AG10803 (cell line): ENCODE measurements at regions not wholly inside any gene's neighbourhood (a gene's known extent, or its start where the extent isn't known, plus 50 kb on each side); places are given as distances from the start of the nearest gene placed in this dataset.
A peak's percentile ranks its signal among the peaks of the same experiment; 100 is the strongest.

Source experiments
- DNase-seq: peaks from one replicate; pipeline ENCODE4 v3.0.0; 2010; ENCODE audit warnings: low read depth
- H3K4me3 ChIP-seq: 2 replicates; pipeline ENCODE4 v1.5.1; 2011; ENCODE audit warnings: mild to moderate bottlenecking, low read length, control low read depth
- CTCF ChIP-seq: conservative IDR thresholded peaks from 2 replicates; pipeline ENCODE4 v1.5.1; 2011; ENCODE audit warnings: mild to moderate bottlenecking, low read length, control low read depth, inconsistent platforms

GRCh38 chr5:89346573-89346972 is 463.6 kb upstream of the MEF2C start:
- no peak overlapping the region for H3K4me3 ChIP-seq
- DNase-seq: no peak
- no peak for TF ChIP-seq CTCF

- TF ChIP-seq CTCF: no peak
- DNase-seq: no peak
These were observed 460.7 kb upstream of the MEF2C start for GRCh38 chr5:89343666-89344065.

DNA sequence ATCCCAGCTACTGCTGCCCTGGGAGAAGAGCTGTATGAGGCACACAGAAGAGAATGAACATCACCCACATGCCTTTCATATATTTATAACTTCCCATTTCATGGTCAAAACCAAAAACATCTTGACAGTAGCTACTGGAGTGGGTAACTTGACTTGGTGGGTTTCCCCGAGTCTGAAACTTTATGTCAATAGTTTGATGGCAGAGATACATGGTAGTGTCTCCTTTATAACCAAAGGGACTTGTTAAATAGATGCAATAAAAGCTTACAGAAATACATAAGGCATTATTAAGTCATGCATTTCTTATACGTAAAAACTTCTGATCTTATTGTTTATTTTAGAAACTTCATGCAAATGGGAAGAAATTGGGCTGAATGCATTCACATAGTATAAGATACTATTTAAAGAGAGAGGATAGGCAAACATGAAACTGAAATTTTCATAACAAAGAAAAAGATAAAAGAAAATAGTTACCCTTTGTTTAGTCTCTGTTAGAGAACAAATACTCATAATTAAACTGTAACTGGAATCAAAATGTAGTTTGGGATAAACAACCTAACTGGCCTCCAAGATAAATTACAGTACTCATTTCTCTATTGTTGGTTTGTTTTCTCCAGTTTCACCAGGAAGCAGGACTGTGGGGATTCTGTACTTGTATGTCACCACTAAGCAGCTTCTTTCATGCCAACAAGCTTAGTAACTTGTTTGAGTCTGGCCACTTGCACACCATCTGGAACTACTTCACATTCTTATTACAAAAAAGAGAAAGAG is 459.3 kb upstream of the MEF2C start:
- no peak for TF ChIP-seq CTCF
- peak; percentile 97 for DNase-seq
- no peak overlapping the region for H3K4me3 ChIP-seq

More at GRCh38 chr5:89343666-89344065, 460.7 kb upstream of the MEF2C start:
- no peak overlapping the region for H3K4me3 ChIP-seq

DNA sequence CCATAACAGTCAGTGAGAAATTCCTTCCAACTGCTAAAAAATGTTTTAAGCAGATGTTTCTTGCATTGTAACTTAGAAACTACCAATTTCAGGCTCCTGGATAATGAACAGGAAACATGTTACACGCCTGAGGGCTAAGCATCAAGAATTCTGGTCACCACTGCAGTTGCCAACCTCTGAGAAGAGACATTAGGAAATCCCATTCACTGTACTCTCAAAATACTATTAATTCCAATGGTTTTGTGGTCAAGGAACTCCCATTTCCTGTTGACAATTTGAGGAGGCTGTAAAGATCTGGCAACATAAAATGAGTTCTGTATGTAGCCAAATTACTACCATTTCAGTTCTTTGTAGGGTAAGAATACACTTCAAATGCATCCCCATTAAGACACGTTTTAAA is 456.0 kb upstream of the MEF2C start:
- no peak for TF ChIP-seq CTCF
- DNase-seq: peak; percentile 96
- no peak overlapping the region for H3K4me3 ChIP-seq

GRCh38 chr5:89336111-89336510 is 453.1 kb upstream of the MEF2C start:
- H3K4me3 ChIP-seq: no peak overlapping the region
- DNase-seq: no peak
- no peak for TF ChIP-seq CTCF

DNA sequence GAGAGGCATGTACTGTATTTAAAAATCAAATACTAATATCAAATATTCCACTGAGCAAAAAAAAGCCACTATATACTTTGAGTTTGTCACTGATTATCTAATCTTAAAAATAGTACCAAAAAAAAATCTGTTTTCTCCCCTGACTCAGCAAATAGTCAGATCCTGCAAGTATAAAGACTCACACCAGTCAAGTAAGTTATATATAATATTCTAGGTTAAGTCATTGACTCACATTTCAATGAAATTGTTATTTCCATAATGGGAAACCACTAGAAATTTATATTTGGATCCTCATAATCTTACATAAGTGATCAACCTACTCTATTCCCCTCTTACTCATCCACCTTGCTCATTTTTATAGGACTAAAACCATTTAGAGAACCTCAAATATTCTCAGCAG is 447.2 kb upstream of the MEF2C start:
- DNase-seq: no peak
- no peak overlapping the region for H3K4me3 ChIP-seq
- TF ChIP-seq CTCF: no peak

GRCh38 chr5:89327608-89328007 is 444.6 kb upstream of the MEF2C start:
- H3K4me3 ChIP-seq: no peak overlapping the region
- no peak for TF ChIP-seq CTCF
- DNase-seq: no peak
